SK-N-MC (cell line): ENCODE measurements at regions not wholly inside any gene's neighbourhood (a gene's known extent, or its start where the extent isn't known, plus 50 kb on each side); places are given as distances from the start of the nearest gene placed in this dataset.

Source experiments
- DNase-seq: peaks from one replicate; pipeline ENCODE4 v3.0.0-alpha.2; 2011; ENCODE audit warnings: low read depth, low spot score
- H3K27ac ChIP-seq: fragments of 200-600 bp; sonication (generic); 2 replicates; pipeline ENCODE4 v1.5.1; 2016; ENCODE audit warnings: mixed run types
- H3K36me3 ChIP-seq: fragments of 200-600 bp; sonication (generic); 2 replicates; pipeline ENCODE4 v1.6.1; 2017; ENCODE audit warnings: antibody characterized with exemption, low read length, mixed read lengths; ENCODE audit not compliant: insufficient read depth
- H3K4me3 ChIP-seq: fragments of 200-600 bp; sonication (generic); 2 replicates; pipeline ENCODE4 v1.5.1; 2016
- H3K9ac ChIP-seq: fragments of 200-600 bp; sonication (generic); 2 replicates; pipeline ENCODE4 v1.8.0; 2017; ENCODE audit warnings: mixed run types, mixed read lengths; ENCODE audit not compliant: insufficient read length
- H3K9me3 ChIP-seq: fragments of 200-600 bp; sonication (generic); 2 replicates; pipeline ENCODE4 v1.6.1; 2017; ENCODE audit warnings: low read depth, mild to moderate bottlenecking, antibody characterized with exemption, low read length, moderate library complexity, mixed read lengths
- EZH2 ChIP-seq: fragments of 200-600 bp; sonication (generic); IDR thresholded peaks from one replicate; pipeline ENCODE4 v1.6.1; 2017; ENCODE audit warnings: antibody characterized with exemption
- FOXP2 ChIP-seq: optimal IDR thresholded peaks from 2 replicates; pipeline ENCODE3; 2011; ENCODE audit warnings: mild to moderate bottlenecking, moderate library complexity; ENCODE audit not compliant: insufficient read depth; ENCODE audit errors: extremely low read length, control extremely low read depth
- POLR2AphosphoS5 ChIP-seq: IDR thresholded peaks from 2 replicates; pipeline ENCODE4 v1.6.1; 2012; ENCODE audit warnings: mild to moderate bottlenecking, low read depth, low read length, borderline replicate concordance

DNA sequence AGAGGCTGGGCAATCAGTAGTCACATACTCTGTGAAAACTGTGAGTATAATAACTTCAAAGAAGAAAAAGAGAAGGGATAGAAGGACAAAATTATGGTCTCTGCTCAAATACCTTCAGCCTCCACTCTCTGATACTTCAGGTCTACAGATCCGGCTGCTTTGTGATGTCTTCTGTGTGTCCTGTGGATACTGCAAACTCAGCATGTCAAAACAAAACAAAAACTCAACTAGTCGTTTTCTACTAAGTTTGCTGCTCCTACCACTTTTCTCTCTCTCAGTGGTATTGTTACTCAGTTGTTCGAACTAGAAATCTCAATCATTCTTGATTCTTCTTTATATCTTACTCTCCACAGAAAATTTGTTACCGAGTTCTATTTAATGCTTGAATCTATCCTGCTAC lies 202.4 kb upstream of the ANK2 start:
- Histone ChIP-seq H3K9ac (no peak overlapping the region), H3K4me3 (no peak overlapping the region), H3K36me3 (no peaks in the 10 kb centered on the region), H3K27ac (no peak overlapping the region), H3K9me3 (no peaks in the 10 kb centered on the region)
- no peak for DNase-seq
- TF ChIP-seq FOXP2 (no peak), POLR2AphosphoS5 (no peak), EZH2 (no peak)

DNA sequence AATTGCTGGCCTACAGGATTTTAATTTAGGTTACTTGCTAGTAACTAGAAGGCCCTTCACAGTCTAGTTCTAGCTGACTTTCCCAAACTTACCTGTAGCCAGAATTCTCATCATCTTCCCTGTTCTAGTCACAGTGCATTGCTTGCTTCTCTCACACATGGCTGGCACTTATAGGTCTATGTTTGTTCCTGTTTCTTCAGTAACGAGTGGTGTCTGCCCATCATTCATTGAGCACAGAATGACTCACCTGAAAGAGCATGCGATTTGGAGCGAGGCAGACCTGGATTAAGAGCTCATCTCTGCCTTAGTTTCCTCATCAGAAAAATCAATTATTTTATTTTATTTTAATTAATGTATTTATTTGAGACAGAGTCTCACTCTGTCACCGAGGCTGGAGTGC lies 201.7 kb upstream of the ANK2 start:
- no peak overlapping the region for H3K27ac ChIP-seq
- DNase-seq = no peak
- H3K36me3 ChIP-seq = no peaks in the 10 kb centered on the region
- no peak overlapping the region for H3K4me3 ChIP-seq
- no peak for TF ChIP-seq POLR2AphosphoS5
- TF ChIP-seq EZH2 = no peak
- TF ChIP-seq FOXP2 = no peak
- H3K9ac ChIP-seq = no peak overlapping the region
- no peaks in the 10 kb centered on the region for H3K9me3 ChIP-seq

DNA sequence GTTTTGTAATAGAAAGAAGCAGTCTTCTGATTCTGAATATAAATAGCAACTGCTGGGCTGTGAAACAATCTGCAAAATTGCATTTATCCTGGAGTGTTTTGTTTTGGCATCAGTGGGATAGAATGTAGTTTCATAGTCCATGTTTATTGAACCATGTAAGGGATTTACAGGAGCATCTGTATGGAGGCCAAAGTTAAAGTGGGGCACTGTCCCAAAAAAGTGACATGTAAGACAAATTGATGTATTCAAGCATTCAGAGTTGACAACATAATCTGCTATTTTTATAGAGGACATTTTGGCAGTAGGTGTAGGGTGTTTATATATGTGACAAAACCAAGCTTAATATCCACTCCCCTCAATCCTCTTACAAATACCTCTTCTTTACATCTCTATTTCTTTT lies 200.5 kb upstream of the ANK2 start:
- H3K9me3 ChIP-seq = no peaks in the 10 kb centered on the region
- no peak for DNase-seq
- no peak for TF ChIP-seq EZH2
- TF ChIP-seq POLR2AphosphoS5 = no peak
- TF ChIP-seq FOXP2 = no peak
- H3K27ac ChIP-seq = no peak overlapping the region
- no peak overlapping the region for H3K9ac ChIP-seq
- H3K4me3 ChIP-seq = no peak overlapping the region
- no peaks in the 10 kb centered on the region for H3K36me3 ChIP-seq

DNA sequence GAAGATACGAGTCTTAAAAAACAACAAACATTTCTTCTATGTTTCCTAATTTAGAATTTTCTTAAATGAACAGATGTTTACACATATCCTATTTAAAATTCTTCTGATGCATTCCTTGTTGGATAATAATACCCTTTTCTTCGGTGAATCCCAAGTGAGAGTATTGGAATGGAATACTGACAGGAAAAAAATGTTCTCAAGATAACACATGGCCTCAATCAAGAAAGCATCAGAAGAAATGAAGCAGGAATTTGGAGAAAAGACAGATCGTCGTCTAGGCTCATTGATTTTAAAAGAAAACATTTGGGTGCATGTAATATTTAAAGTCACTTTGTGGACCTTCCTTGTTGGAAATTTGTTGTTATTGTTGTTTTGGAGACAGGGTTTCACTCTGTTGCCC lies 196.9 kb upstream of the ANK2 start:
- TF ChIP-seq EZH2 = no peak
- no peak for TF ChIP-seq FOXP2
- no peak for TF ChIP-seq POLR2AphosphoS5
- no peak for DNase-seq

DNA sequence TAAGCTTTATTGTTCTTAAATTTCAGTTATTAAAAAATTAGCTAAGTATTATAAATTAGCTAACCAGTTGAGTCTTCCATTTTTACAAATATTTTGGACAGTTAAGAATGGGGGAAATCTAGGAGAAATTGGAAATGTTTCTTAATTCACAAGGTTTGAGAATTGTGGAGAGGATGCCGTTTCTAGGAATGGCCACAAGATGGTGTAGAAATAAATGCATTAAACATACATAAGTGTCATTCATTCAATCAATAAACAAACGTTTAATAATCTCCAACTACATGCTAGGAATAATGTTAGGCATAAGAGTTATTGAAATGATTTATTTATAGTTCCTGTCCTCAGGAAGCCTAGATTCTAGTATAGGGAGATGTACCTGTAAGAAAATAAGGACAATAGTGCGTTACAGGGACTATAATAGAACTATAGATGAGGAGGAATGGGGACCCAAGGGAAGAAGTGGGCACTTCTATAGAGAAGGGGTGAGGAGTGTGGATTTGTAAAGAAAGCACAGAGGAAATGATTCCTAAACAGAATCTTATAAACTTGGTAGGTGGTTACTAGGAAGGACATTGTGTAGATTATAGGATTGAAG lies 195.7 kb upstream of the ANK2 start:
- Histone ChIP-seq H3K27ac (no peak overlapping the region), H3K9me3 (no peaks in the 10 kb centered on the region), H3K4me3 (no peak overlapping the region), H3K9ac (no peak overlapping the region), H3K36me3 (no peaks in the 10 kb centered on the region)
- no peak for DNase-seq
- TF ChIP-seq EZH2 (no peak), POLR2AphosphoS5 (no peak), FOXP2 (no peak)

More for the DNA sequence above, 196.9 kb upstream of the ANK2 start:
- H3K27ac ChIP-seq = no peak overlapping the region
- H3K9me3 ChIP-seq = no peaks in the 10 kb centered on the region
- no peak overlapping the region for H3K9ac ChIP-seq
- H3K36me3 ChIP-seq = no peaks in the 10 kb centered on the region
- no peak overlapping the region for H3K4me3 ChIP-seq

DNA sequence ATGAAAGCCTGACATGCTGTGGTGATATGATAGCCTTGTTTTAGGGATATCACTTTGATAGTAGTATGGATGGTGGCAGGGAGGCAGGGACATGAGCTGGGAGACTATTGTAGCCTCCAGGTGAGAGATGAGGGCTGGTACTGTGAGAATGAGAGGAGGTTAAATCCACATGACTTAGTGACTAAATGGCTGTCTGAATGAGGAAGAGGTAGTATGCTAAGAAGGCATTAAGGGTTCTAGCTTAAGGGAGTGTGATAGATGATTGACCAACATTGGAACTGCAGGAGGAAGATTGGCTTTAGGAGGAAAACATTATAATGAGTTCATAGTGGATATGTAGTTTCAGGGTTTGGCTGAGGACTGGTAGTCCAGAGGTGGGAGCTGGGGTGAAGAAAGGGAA lies 195.0 kb upstream of the ANK2 start:
- no peak overlapping the region for H3K4me3 ChIP-seq
- H3K36me3 ChIP-seq = no peaks in the 10 kb centered on the region
- no peak overlapping the region for H3K27ac ChIP-seq
- DNase-seq = no peak
- TF ChIP-seq EZH2 (no peak), POLR2AphosphoS5 (no peak), FOXP2 (no peak)
- no peaks in the 10 kb centered on the region for H3K9me3 ChIP-seq
- no peak overlapping the region for H3K9ac ChIP-seq

DNA sequence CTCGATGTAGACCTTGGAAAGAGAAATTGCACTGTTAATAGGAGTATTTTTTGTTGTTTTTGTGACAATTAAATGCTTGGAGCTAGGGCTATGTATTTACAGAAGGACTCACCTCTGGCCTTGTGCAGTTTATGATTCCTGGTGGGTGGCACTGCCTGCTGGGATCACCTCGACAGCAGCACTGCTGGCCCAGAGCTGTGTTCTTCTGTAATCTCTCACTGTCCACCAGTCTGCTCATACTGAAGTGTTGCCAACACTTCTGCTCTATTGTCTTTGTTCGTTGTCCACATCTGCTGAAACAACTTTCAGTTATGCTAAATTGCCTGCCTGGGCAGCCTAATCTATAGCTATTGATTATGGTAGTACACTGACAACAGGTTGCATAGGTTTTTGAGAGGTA lies 194.4 kb upstream of the ANK2 start:
- H3K9me3 ChIP-seq = no peaks in the 10 kb centered on the region
- no peak overlapping the region for H3K27ac ChIP-seq
- no peak overlapping the region for H3K4me3 ChIP-seq
- H3K9ac ChIP-seq = no peak overlapping the region
- TF ChIP-seq EZH2 (no peak), FOXP2 (no peak), POLR2AphosphoS5 (no peak)
- no peaks in the 10 kb centered on the region for H3K36me3 ChIP-seq
- DNase-seq = no peak

DNA sequence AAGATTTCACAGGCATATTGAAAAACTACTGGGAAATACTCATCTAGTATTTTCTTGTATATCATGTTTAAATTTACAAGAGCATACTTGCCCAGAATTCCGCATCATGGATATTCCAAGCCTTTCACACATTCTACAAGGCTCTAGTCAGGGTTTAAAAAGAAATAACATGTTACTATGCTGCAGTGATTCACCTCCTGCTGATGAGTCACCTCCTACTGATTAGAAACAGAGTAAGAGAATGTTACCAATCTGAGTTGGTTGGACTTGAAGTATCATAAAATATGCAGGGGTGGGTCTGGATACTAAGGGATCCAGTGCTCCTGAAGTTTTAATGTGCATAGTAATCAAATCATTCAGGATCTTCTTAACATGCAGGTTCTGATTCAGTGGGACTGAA lies 192.0 kb upstream of the ANK2 start:
- no peak for DNase-seq
- TF ChIP-seq FOXP2 = no peak
- H3K36me3 ChIP-seq = no peaks in the 10 kb centered on the region
- no peaks in the 10 kb centered on the region for H3K9me3 ChIP-seq
- H3K27ac ChIP-seq = no peak overlapping the region
- no peak overlapping the region for H3K4me3 ChIP-seq
- H3K9ac ChIP-seq = no peak overlapping the region

DNA sequence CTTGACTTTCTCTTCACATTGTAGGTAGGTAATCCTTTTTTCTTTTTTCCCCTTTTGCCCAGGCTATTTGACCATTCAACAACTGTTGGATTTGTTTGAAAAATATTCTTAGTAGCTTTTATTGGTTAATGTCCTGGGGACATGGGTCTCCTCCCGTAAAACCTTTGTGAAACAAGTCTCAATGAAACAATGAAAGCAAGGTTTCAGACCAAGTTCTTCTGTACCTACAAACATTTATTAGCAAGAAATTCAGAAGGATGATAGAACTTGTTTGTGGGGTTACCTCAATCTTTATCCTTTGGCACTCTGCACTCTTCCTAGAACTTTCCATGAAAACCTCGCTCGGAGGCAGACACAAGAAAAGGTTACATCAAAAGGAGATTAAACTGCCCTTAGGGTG lies 190.7 kb upstream of the ANK2 start:
- Histone ChIP-seq H3K36me3 (no peaks in the 10 kb centered on the region), H3K27ac (no peak overlapping the region), H3K9me3 (no peaks in the 10 kb centered on the region), H3K9ac (no peak overlapping the region), H3K4me3 (no peak overlapping the region)
- DNase-seq = no peak
- TF ChIP-seq FOXP2 = no peak
- TF ChIP-seq EZH2 = no peak
- no peak for TF ChIP-seq POLR2AphosphoS5
